GM18520 (cell line): ENCODE measurements at regions not wholly inside any gene's neighbourhood (a gene's known extent, or its start where the extent isn't known, plus 50 kb on each side); places are given as distances from the start of the nearest gene placed in this dataset.
"Not testable (repeated sequence)": the region's sequence is repeated elsewhere in the genome, so short reads cannot be mapped to it uniquely, and the experiment has no call there.

Experiments
- ATAC-seq: cut with Tn5 transposase; IDR thresholded peaks from one replicate; pipeline ENCODE4 v1.9.1; 2021; ENCODE audit not compliant: unreplicated experiment

GRCh38 chr7:156043416-156044178 is 231.3 kb upstream of the SHH start:
- ATAC-seq, result no peak

GRCh38 chr7:156041398-156041797 is 229.1 kb upstream of the SHH start:
- no peak for ATAC-seq

GRCh38 chr7:156039971-156040677 is 227.9 kb upstream of the SHH start:
- ATAC-seq, result no peak

GRCh38 chr7:156039194-156039593 is 226.9 kb upstream of the SHH start:
- no peak for ATAC-seq

- ATAC-seq, result no peak
These were observed 226.1 kb upstream of the SHH start for GRCh38 chr7:156038345-156038744.

GRCh38 chr7:156036153-156036552 is 223.9 kb upstream of the SHH start:
- no peak for ATAC-seq

GRCh38 chr7:156035387-156035786 is 223.1 kb upstream of the SHH start:
- ATAC-seq, result not testable (repeated sequence)

GRCh38 chr7:156034397-156034796 is 222.1 kb upstream of the SHH start:
- ATAC-seq, result no peak

GRCh38 chr7:156032973-156033372 is 220.7 kb upstream of the SHH start:
- no peak for ATAC-seq

GRCh38 chr7:156031679-156032478 is 219.6 kb upstream of the SHH start:
- ATAC-seq, result no peak

- no peak for ATAC-seq
These were observed 217.3 kb upstream of the SHH start for GRCh38 chr7:156029460-156030007.

GRCh38 chr7:156028521-156028920 is 216.3 kb upstream of the SHH start:
- ATAC-seq, result no peak

GRCh38 chr7:156027821-156028220 is 215.6 kb upstream of the SHH start:
- ATAC-seq, result no peak

- ATAC-seq, result no peak
These were observed 214.3 kb upstream of the SHH start for GRCh38 chr7:156026603-156027002.

GRCh38 chr7:156026076-156026600 is 213.9 kb upstream of the SHH start:
- ATAC-seq, result no peak

GRCh38 chr7:156025675-156026074 is 213.4 kb upstream of the SHH start:
- no peak for ATAC-seq

- no peak for ATAC-seq
These were observed 211.9 kb upstream of the SHH start for GRCh38 chr7:156024201-156024600.

- no peak for ATAC-seq
These were observed 210.5 kb upstream of the SHH start for GRCh38 chr7:156022483-156023459.

GRCh38 chr7:156021471-156021870 is 209.2 kb upstream of the SHH start:
- ATAC-seq, result no peak

GRCh38 chr7:156020566-156020965 is 208.3 kb upstream of the SHH start:
- no peak for ATAC-seq
